PC-9 (cell line): ENCODE measurements at regions not wholly inside any gene's neighbourhood (a gene's known extent, or its start where the extent isn't known, plus 50 kb on each side); places are given as distances from the start of the nearest gene placed in this dataset.

Experiments
- EZH2 ChIP-seq: fragments of 200-600 bp; sonication (generic); IDR thresholded peaks from 2 replicates; pipeline ENCODE4 v1.8.0; 2017; ENCODE audit warnings: antibody characterized with exemption, low read depth
- TF ChIP-seq, protein P1 (sequence below): fragments of 200-600 bp; sonication (generic); conservative IDR thresholded peaks from 2 replicates; pipeline ENCODE4 v1.6.1; 2017; ENCODE audit warnings: mixed run types, antibody characterized with exemption, mild to moderate bottlenecking, moderate library complexity

DNA sequence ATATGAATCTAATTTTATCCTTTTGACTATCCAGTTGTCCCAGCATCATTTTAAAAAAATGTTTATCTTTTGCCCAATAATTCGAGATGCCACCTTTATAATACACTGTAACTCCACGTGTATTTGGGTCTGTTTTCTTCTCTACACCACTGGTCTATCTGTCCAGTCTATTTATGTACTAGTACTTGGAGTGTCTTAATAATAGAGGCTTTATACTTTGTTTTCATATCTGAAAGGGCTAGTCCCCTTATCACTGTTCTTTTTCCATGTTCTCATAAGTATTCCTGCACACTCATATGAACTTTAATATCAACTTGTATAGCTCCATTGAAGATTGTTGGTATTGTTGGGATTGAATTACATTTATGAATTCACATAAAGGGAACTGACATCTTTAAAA is 101.1 kb upstream of the RMP24 start:
- TF ChIP-seq, protein P1, sequence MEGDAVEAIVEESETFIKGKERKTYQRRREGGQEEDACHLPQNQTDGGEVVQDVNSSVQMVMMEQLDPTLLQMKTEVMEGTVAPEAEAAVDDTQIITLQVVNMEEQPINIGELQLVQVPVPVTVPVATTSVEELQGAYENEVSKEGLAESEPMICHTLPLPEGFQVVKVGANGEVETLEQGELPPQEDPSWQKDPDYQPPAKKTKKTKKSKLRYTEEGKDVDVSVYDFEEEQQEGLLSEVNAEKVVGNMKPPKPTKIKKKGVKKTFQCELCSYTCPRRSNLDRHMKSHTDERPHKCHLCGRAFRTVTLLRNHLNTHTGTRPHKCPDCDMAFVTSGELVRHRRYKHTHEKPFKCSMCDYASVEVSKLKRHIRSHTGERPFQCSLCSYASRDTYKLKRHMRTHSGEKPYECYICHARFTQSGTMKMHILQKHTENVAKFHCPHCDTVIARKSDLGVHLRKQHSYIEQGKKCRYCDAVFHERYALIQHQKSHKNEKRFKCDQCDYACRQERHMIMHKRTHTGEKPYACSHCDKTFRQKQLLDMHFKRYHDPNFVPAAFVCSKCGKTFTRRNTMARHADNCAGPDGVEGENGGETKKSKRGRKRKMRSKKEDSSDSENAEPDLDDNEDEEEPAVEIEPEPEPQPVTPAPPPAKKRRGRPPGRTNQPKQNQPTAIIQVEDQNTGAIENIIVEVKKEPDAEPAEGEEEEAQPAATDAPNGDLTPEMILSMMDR, result no peak
- no peak for TF ChIP-seq EZH2
